A549 (cell line): ENCODE measurements at regions not wholly inside any gene's neighbourhood (a gene's known extent, or its start where the extent isn't known, plus 50 kb on each side); places are given as distances from the start of the nearest gene placed in this dataset.
A peak's percentile ranks its signal among the peaks of the same experiment; 100 is the strongest.

Experiments
- ATAC-seq, 2 experiments: fragments of 200-7000 bp in 1 of 2; fragments of >200 bp in 1 of 2; cut with Nextera tagmentation in 1 of 2; cut with Tn5 transposase in 1 of 2; 3 replicates each; pipeline versions ENCODE4 v1.8.0 to v1.9.1; 2018 to 2020; ENCODE audit warnings: mild to moderate bottlenecking in 1 of 2, moderate library complexity in 1 of 2
- CTCF ChIA-PET: fragments of 300-600 bp; sonication (Branson Sonifier 250); formaldehyde crosslinking; extraction: SDS; loops from one replicate; lab custom pipeline; 2021; ENCODE audit warnings: antibody characterized with exemption, inconsistent platforms; lab: Yijun Ruan, JAX
- POLR2A ChIA-PET: fragments of 350-600 bp; formaldehyde crosslinking; extraction: SDS; loops from one replicate; lab custom pipeline; 2021; ENCODE audit warnings: antibody characterized with exemption, inconsistent platforms; lab: Yijun Ruan, JAX
- DNase-seq, 2 experiments: peaks; one replicate each; pipeline versions ENCODE4 v3.0.0 to v3.0.0-alpha.2; 2011 to 2016; ENCODE audit warnings: low read depth in 1 of 2, low spot score in 1 of 2
- FAIRE-seq: peaks from 2 replicates; lab custom pipeline; 2011; peaks lifted over from hg19 to GRCh38; lab: Jason Lieb, UNC
- H3K27ac ChIP-seq, 2 experiments: fragments of >200 bp; sonication (Bioruptor Twin); formaldehyde crosslinking; 3 replicates each; pipeline ENCODE4 v1.5.1; 2016 to 2017
- H3K4me1 ChIP-seq: fragments of >200 bp; sonication (Bioruptor Twin); formaldehyde crosslinking; 3 replicates; pipeline ENCODE4 v1.6.1; 2016
- H3K4me2 ChIP-seq: fragments of >200 bp; sonication (Bioruptor Twin); formaldehyde crosslinking; 3 replicates; pipeline ENCODE4 v1.6.1; 2016
- H3K4me3 ChIP-seq: fragments of >200 bp; sonication (Bioruptor Twin); formaldehyde crosslinking; 3 replicates; pipeline ENCODE4 v1.5.1; 2016
- H3K9me3 ChIP-seq: fragments of >200 bp; sonication (Bioruptor Twin); formaldehyde crosslinking; 3 replicates; pipeline ENCODE4 v1.6.1; 2016
- ATOH8 ChIP-seq: fragments of 250-450 bp; sonication (Bioruptor Pico); IDR thresholded peaks from 2 replicates; pipeline ENCODE4 v1.5.0; 2020; ENCODE audit warnings: low read depth, mild to moderate bottlenecking, moderate library complexity
- CHD4 ChIP-seq: fragments of 200-600 bp; sonication (generic); IDR thresholded peaks from 2 replicates; pipeline ENCODE4 v1.6.1; 2016; ENCODE audit warnings: antibody characterized with exemption, mild to moderate bottlenecking, borderline replicate concordance
- CTCF ChIP-seq: fragments of >200 bp; sonication (Bioruptor Twin); formaldehyde crosslinking; IDR thresholded peaks from 3 replicates; pipeline ENCODE4 v1.5.1; 2016
- E2F6 ChIP-seq: IDR thresholded peaks from 2 replicates; pipeline ENCODE4 v1.6.1; 2012; ENCODE audit warnings: low read depth, borderline replicate concordance
- HDAC2 ChIP-seq: fragments of 200-600 bp; sonication (generic); IDR thresholded peaks from 2 replicates; pipeline ENCODE4 v1.6.1; 2016
- HMGXB4 ChIP-seq: fragments of 250-450 bp; sonication (Bioruptor Pico); IDR thresholded peaks from 2 replicates; pipeline ENCODE4 v1.5.0; 2021; ENCODE audit warnings: mild to moderate bottlenecking, moderate library complexity, borderline replicate concordance
- HOXA7 ChIP-seq: fragments of 250-450 bp; sonication (Bioruptor Pico); IDR thresholded peaks from 2 replicates; pipeline ENCODE4 v1.5.0; 2020; ENCODE audit warnings: mild to moderate bottlenecking, moderate library complexity
- HOXB13 ChIP-seq: fragments of 250-450 bp; sonication (Bioruptor Pico); IDR thresholded peaks from 2 replicates; pipeline ENCODE4 v1.5.0; 2020; ENCODE audit warnings: low read depth, mild to moderate bottlenecking, moderate library complexity
- HOXB5 ChIP-seq: fragments of 250-450 bp; sonication (Bioruptor Pico); IDR thresholded peaks from 2 replicates; pipeline ENCODE4 v1.5.0; 2020; ENCODE audit warnings: mild to moderate bottlenecking, moderate library complexity
- JUNB ChIP-seq: fragments of >200 bp; sonication (Bioruptor Twin); formaldehyde crosslinking; IDR thresholded peaks from 2 replicates; pipeline ENCODE4 v1.6.1; 2016
- KDM5A ChIP-seq: fragments of 200-600 bp; sonication (generic); IDR thresholded peaks from 2 replicates; pipeline ENCODE4 v1.6.1; 2016; ENCODE audit warnings: antibody characterized with exemption, mild to moderate bottlenecking
- PBX3 ChIP-seq: IDR thresholded peaks from 2 replicates; pipeline ENCODE4 v1.6.1; 2012
- PHF8 ChIP-seq: fragments of 200-600 bp; sonication (generic); IDR thresholded peaks from 2 replicates; pipeline ENCODE4 v1.6.1; 2016; ENCODE audit warnings: low read depth, mild to moderate bottlenecking, antibody characterized with exemption, moderate library complexity, borderline replicate concordance
- POLR2A ChIP-seq: IDR thresholded peaks from 2 replicates; pipeline ENCODE4 v1.6.1; 2012; ENCODE audit warnings: mild to moderate bottlenecking, low read length
- RAD21 ChIP-seq, 2 experiments: fragments of >200 bp in 1 of 2; sonication (Bioruptor Twin) in 1 of 2; formaldehyde crosslinking in 1 of 2; IDR thresholded peaks in 1 of 2; conservative IDR thresholded peaks in 1 of 2; 2 replicates in 1 of 2; 3 replicates in 1 of 2; pipeline ENCODE4 v1.6.1; 2012 to 2018; ENCODE audit warnings: inconsistent platforms in 1 of 2
- RARB ChIP-seq: fragments of 250-450 bp; sonication (Bioruptor Pico); IDR thresholded peaks from 2 replicates; pipeline ENCODE4 v1.8.0; 2021; ENCODE audit warnings: mild to moderate bottlenecking, moderate library complexity
- RNF2 ChIP-seq: fragments of 200-600 bp; sonication (generic); IDR thresholded peaks from 2 replicates; pipeline ENCODE4 v1.6.1; 2016; ENCODE audit warnings: low read depth, mild to moderate bottlenecking, antibody characterized with exemption, moderate library complexity, borderline replicate concordance
- SMC3 ChIP-seq: fragments of >200 bp; sonication (Bioruptor Twin); formaldehyde crosslinking; IDR thresholded peaks from 3 replicates; pipeline ENCODE4 v1.6.1; 2018; ENCODE audit warnings: inconsistent platforms
- ZNF302 ChIP-seq: fragments of 250-450 bp; sonication (Bioruptor Pico); IDR thresholded peaks from 2 replicates; pipeline ENCODE4 v1.9.0; 2021; ENCODE audit warnings: inconsistent platforms, mild to moderate bottlenecking, moderate library complexity
- ZSCAN20 ChIP-seq: fragments of 250-450 bp; sonication (Bioruptor Pico); IDR thresholded peaks from 2 replicates; pipeline ENCODE4 v1.8.0; 2022; ENCODE audit warnings: mild to moderate bottlenecking, moderate library complexity
- WGBS: methylation state at CpG from one replicate; pipeline ENCODE4 v1.1.6; 2017; ENCODE audit errors: missing lambda C conversion rate; 5-methylcytosine and 5-hydroxymethylcytosine counted together

GRCh38 chr3:174387736-174388135 is 471.4 kb upstream of the NAALADL2 start:
- ATAC-seq = no peak
- POLR2A ChIA-PET = no interaction called here
- no peak overlapping the region for H3K4me2 ChIP-seq
- no peaks in the 10 kb centered on the region for H3K4me1 ChIP-seq
- TF ChIP-seq ZSCAN20 (CRISPR knock-in tag) (no peak), ZNF302 (no peak), JUNB (no peak), HOXA7 (CRISPR knock-in tag) (no peak), POLR2A (no peak), HOXB5 (no peak), E2F6 (no peak)
- TF ChIP-seq, all 56 proteins: peak for 0
- no peak overlapping the region for H3K4me3 ChIP-seq
- no peak for DNase-seq
- FAIRE-seq = no peak
- H3K27ac ChIP-seq = no peak overlapping the region
- 87% methylated on average over 1 of the region's 1 CpG for WGBS
- no peaks in the 10 kb centered on the region for H3K9me3 ChIP-seq
- CTCF ChIA-PET = no interaction called here

- POLR2A ChIA-PET = no interaction called here
- Histone ChIP-seq H3K27ac (no peak overlapping the region), H3K9me3 (no peaks in the 10 kb centered on the region), H3K4me3 (no peak overlapping the region), H3K4me1 (no peaks in the 10 kb centered on the region), H3K4me2 (no peak overlapping the region)
- DNase-seq (peak in 1 of 2 experiments; percentile 10), FAIRE-seq (no peak), ATAC-seq (no peak)
- CTCF ChIA-PET = interaction anchor here (1.3 kb wide), 1 partner anchor 36 kb away, joined by 3 read pairs; no protein-coding TSS in a partner anchor
- TF ChIP-seq CTCF (0 out of 3 replicates have a peak, but pooled peaks have one; percentile 16), HMGXB4 (CRISPR knock-in tag) (no peak), ATOH8 (no peak), HOXB13 (CRISPR knock-in tag) (no peak), HDAC2 (no peak), RNF2 (no peak), SMC3 (peak; percentile 32; the same call in 1 of the 3 replicates), PHF8 (no peak), CHD4 (no peak), RAD21 (conservative IDR thresholded peaks at IDR 0.05 in 1 of 2, IDR thresholded peaks at IDR 0.05 in 1 of 2) (peak; percentile 42 to 50; a peak in 2 of 5 replicates), RARB (no peak), PBX3 (no peak), KDM5A (no peak), E2F6 (no peak)
These were observed 461.3 kb upstream of the NAALADL2 start for GRCh38 chr3:174397848-174398247.
